ENCODE measurements at regions not wholly inside any gene's neighbourhood (a gene's known extent, or its start where the extent isn't known, plus 50 kb on each side); places are given as distances from the start of the nearest gene placed in this dataset.

- TF ChIP-seq EZH2 (IDR thresholded peaks at IDR 0.05) (no peak), POLR2AphosphoS5 (IDR thresholded peaks at IDR 0.05; ENCODE audit: borderline replicate concordance, low read depth, low read length) (no peak)
Measured at GRCh38 chr7:159247910-159248309, 103.2 kb upstream of the VIPR2 start.

All from SK-N-MC (cell line).